Stimulated activated naive B cell treated with anti-CD40 and anti-IgM and Interleukin-4, amounts not matched to agents 10 μg/mL and 1 μg/mL and 100 μg/mL, for 72 hours (primary cell): ENCODE measurements at regions not wholly inside any gene's neighbourhood (a gene's known extent, or its start where the extent isn't known, plus 50 kb on each side); places are given as distances from the start of the nearest gene placed in this dataset.

Experiments used
- ATAC-seq, 2 donors: fragments of 150-1000 bp; cut with Tn5 transposase; replicated peaks; 2 replicates each; pipeline ENCODE4 v1.10.0; 2021; ENCODE audit warnings: moderate library complexity in 1 of 2
- DNase-seq: peaks from one replicate; pipeline ENCODE4 v3.0.0; 2021
- H3K27ac Mint-ChIP-seq: one replicate; pipeline ENCODE4 v1.8.0; 2022; ENCODE audit warnings: mild to moderate bottlenecking, mixed read lengths
- H3K27me3 Mint-ChIP-seq, 2 donors: one replicate each; pipeline ENCODE4 v1.8.0; 2022; ENCODE audit warnings: mixed read lengths in 2 of 2
- H3K36me3 Mint-ChIP-seq, 2 donors: one replicate each; pipeline ENCODE4 v1.8.0; 2022; ENCODE audit warnings: mixed read lengths in 2 of 2, mild to moderate bottlenecking in 1 of 2
- H3K4me1 Mint-ChIP-seq, 2 donors: one replicate each; pipeline ENCODE4 v1.8.0; 2022; ENCODE audit warnings: mixed read lengths in 2 of 2, mild to moderate bottlenecking in 1 of 2
- H3K4me3 Mint-ChIP-seq, 2 donors: one replicate each; pipeline ENCODE4 v1.8.0; 2022; ENCODE audit warnings: mild to moderate bottlenecking in 2 of 2, mixed read lengths in 2 of 2, moderate library complexity in 1 of 2
- H3K9me3 Mint-ChIP-seq, 2 donors: one replicate each; pipeline ENCODE4 v1.8.0; 2022; ENCODE audit warnings: mixed read lengths in 2 of 2, mild to moderate bottlenecking in 1 of 2

- Mint-ChIP-seq H3K4me3 (no peak overlapping the region), H3K27ac (no peak overlapping the region), H3K27me3 (peaks cover 25 to 38% of the 10 kb centered on the region in 2 donors), H3K4me1 (no peaks in the 10 kb centered on the region), H3K9me3 (peaks cover 0 to 6% of the 10 kb centered on the region in 2 donors), H3K36me3 (no peaks in the 10 kb centered on the region)
- no peak for ATAC-seq
- DNase-seq: no peak
These were observed 105.1 kb downstream of the KCNF1 start for GRCh38 chr2:11016735-11017388.

GRCh38 chr2:11017921-11018320, 106.2 kb downstream of the KCNF1 start:
- Mint-ChIP-seq H3K27me3 (peaks cover 30 to 38% of the 10 kb centered on the region in 2 donors), H3K4me3 (no peak overlapping the region), H3K27ac (no peak overlapping the region), H3K4me1 (no peaks in the 10 kb centered on the region), H3K36me3 (no peaks in the 10 kb centered on the region), H3K9me3 (peaks cover 0 to 2% of the 10 kb centered on the region in 2 donors)
- ATAC-seq (no peak), DNase-seq (no peak)

- H3K36me3 Mint-ChIP-seq: no peaks in the 10 kb centered on the region
- ATAC-seq (no peak), DNase-seq (no peak)
- H3K4me3 Mint-ChIP-seq: no peak overlapping the region
- no peak overlapping the region for H3K27ac Mint-ChIP-seq
- H3K4me1 Mint-ChIP-seq: no peaks in the 10 kb centered on the region
- H3K9me3 Mint-ChIP-seq: peaks cover 0 to under 1% of the 10 kb centered on the region in 2 donors
- H3K27me3 Mint-ChIP-seq: peaks cover 30 to 33% of the 10 kb centered on the region in 2 donors
These were observed 107.0 kb downstream of the KCNF1 start for GRCh38 chr2:11018651-11019185.

- DNase-seq (no peak), ATAC-seq (no peak)
- no peak overlapping the region for H3K27ac Mint-ChIP-seq
- H3K36me3 Mint-ChIP-seq: no peaks in the 10 kb centered on the region
- H3K4me1 Mint-ChIP-seq: no peaks in the 10 kb centered on the region
- no peaks in the 10 kb centered on the region for H3K9me3 Mint-ChIP-seq
- peaks cover 30 to 33% of the 10 kb centered on the region in 2 donors for H3K27me3 Mint-ChIP-seq
- H3K4me3 Mint-ChIP-seq: no peak overlapping the region
These were observed 107.9 kb downstream of the KCNF1 start for GRCh38 chr2:11019614-11020013.

- no peak for ATAC-seq
- Mint-ChIP-seq H3K27ac (no peak overlapping the region), H3K36me3 (no peaks in the 10 kb centered on the region), H3K4me1 (no peaks in the 10 kb centered on the region), H3K9me3 (no peaks in the 10 kb centered on the region), H3K27me3 (peaks cover 26 to 30% of the 10 kb centered on the region in 2 donors), H3K4me3 (no peak overlapping the region)
- DNase-seq: no peak
These were observed 110.3 kb downstream of the KCNF1 start for GRCh38 chr2:11022064-11022463.

- Mint-ChIP-seq H3K4me3 (no peak overlapping the region), H3K9me3 (no peaks in the 10 kb centered on the region), H3K4me1 (no peaks in the 10 kb centered on the region), H3K36me3 (no peaks in the 10 kb centered on the region), H3K27ac (no peak overlapping the region), H3K27me3 (peaks cover 24 to 32% of the 10 kb centered on the region in 2 donors)
- DNase-seq: no peak
- no peak for ATAC-seq
These were observed 111.0 kb downstream of the KCNF1 start for GRCh38 chr2:11022591-11023273.

GRCh38 chr2:11023326-11024258, 111.9 kb downstream of the KCNF1 start:
- no peak overlapping the region for H3K4me3 Mint-ChIP-seq
- peaks cover 27 to 31% of the 10 kb centered on the region in 2 donors for H3K27me3 Mint-ChIP-seq
- no peak for ATAC-seq
- no peaks in the 10 kb centered on the region for H3K4me1 Mint-ChIP-seq
- H3K36me3 Mint-ChIP-seq: no peaks in the 10 kb centered on the region
- H3K9me3 Mint-ChIP-seq: no peaks in the 10 kb centered on the region
- no peak overlapping the region for H3K27ac Mint-ChIP-seq
- no peak for DNase-seq

GRCh38 chr2:11024259-11024645, 112.5 kb downstream of the KCNF1 start:
- DNase-seq (no peak), ATAC-seq (no peak)
- Mint-ChIP-seq H3K4me3 (no peak overlapping the region), H3K27ac (no peak overlapping the region), H3K4me1 (no peaks in the 10 kb centered on the region), H3K27me3 (peaks cover 27 to 29% of the 10 kb centered on the region in 2 donors), H3K36me3 (no peaks in the 10 kb centered on the region), H3K9me3 (no peaks in the 10 kb centered on the region)

GRCh38 chr2:11024687-11025086, 113.0 kb downstream of the KCNF1 start:
- ATAC-seq (no peak), DNase-seq (no peak)
- Mint-ChIP-seq H3K36me3 (no peaks in the 10 kb centered on the region), H3K27ac (no peak overlapping the region), H3K4me3 (no peak overlapping the region), H3K4me1 (no peaks in the 10 kb centered on the region), H3K27me3 (peaks cover 26 to 28% of the 10 kb centered on the region in 2 donors), H3K9me3 (no peaks in the 10 kb centered on the region)

GRCh38 chr2:11026286-11026921, 114.7 kb downstream of the KCNF1 start:
- H3K27ac Mint-ChIP-seq: no peak overlapping the region
- H3K9me3 Mint-ChIP-seq: no peaks in the 10 kb centered on the region
- H3K36me3 Mint-ChIP-seq: no peaks in the 10 kb centered on the region
- DNase-seq (no peak), ATAC-seq (no peak)
- no peaks in the 10 kb centered on the region for H3K4me1 Mint-ChIP-seq
- H3K27me3 Mint-ChIP-seq: peaks cover 25 to 33% of the 10 kb centered on the region in 2 donors
- H3K4me3 Mint-ChIP-seq: no peak overlapping the region

GRCh38 chr2:11027195-11027594, 115.5 kb downstream of the KCNF1 start:
- Mint-ChIP-seq H3K36me3 (no peaks in the 10 kb centered on the region), H3K4me1 (no peaks in the 10 kb centered on the region), H3K27me3 (peaks cover 17 to 33% of the 10 kb centered on the region in 2 donors), H3K9me3 (no peaks in the 10 kb centered on the region), H3K4me3 (no peak overlapping the region), H3K27ac (no peak overlapping the region)
- DNase-seq (no peak), ATAC-seq (no peak)

- H3K4me1 Mint-ChIP-seq: no peaks in the 10 kb centered on the region
- DNase-seq: no peak
These were observed 116.7 kb downstream of the KCNF1 start for GRCh38 chr2:11028407-11028916.

GRCh38 chr2:11029136-11029535, 117.4 kb downstream of the KCNF1 start:
- Mint-ChIP-seq H3K36me3 (no peaks in the 10 kb centered on the region), H3K9me3 (peaks cover 3 to 4% of the 10 kb centered on the region in 2 donors), H3K27me3 (peaks cover 16 to 28% of the 10 kb centered on the region in 2 donors)

More at GRCh38 chr2:11028407-11028916, 116.7 kb downstream of the KCNF1 start:
- Mint-ChIP-seq H3K9me3 (peaks cover 3 to 4% of the 10 kb centered on the region in 2 donors), H3K27me3 (peaks cover 16 to 33% of the 10 kb centered on the region in 2 donors), H3K36me3 (no peaks in the 10 kb centered on the region), H3K4me3 (no peak overlapping the region), H3K27ac (no peak overlapping the region)
- no peak for ATAC-seq

More at GRCh38 chr2:11029136-11029535, 117.4 kb downstream of the KCNF1 start:
- H3K27ac Mint-ChIP-seq: no peak overlapping the region
- ATAC-seq (no peak), DNase-seq (no peak)
- no peak overlapping the region for H3K4me3 Mint-ChIP-seq
- no peaks in the 10 kb centered on the region for H3K4me1 Mint-ChIP-seq
